Caco-2 (cell line): ENCODE measurements at regions not wholly inside any gene's neighbourhood (a gene's known extent, or its start where the extent isn't known, plus 50 kb on each side); places are given as distances from the start of the nearest gene placed in this dataset.

Source experiments
- BruUV-seq: library from RNA; stranded (reverse); fragments of 400-500 nt; replicated peaks from 2 replicates; lab custom pipeline; 2021; lab: Mats Ljungman, UMichigan
- CTCF ChIA-PET: fragments of 300-600 bp; sonication (Branson Sonifier 250); formaldehyde crosslinking; loops from one replicate; lab custom pipeline; 2022; ENCODE audit warnings: antibody characterized with exemption; lab: Charles Lee
- POLR2A ChIA-PET: fragments of 300-600 bp; sonication (Branson Sonifier 250); formaldehyde crosslinking; loops from one replicate; lab custom pipeline; 2022; ENCODE audit warnings: antibody characterized with exemption; lab: Charles Lee
- DNase-seq, 2 experiments: peaks; one replicate each; pipeline versions ENCODE4 v3.0.0 to v3.0.0-alpha.2; 2020 to 2022
- H3K27me3 ChIP-seq: replicated peaks from 2 replicates; pipeline ENCODE4 v1.6.0; 2011; ENCODE audit warnings: low read length; ENCODE audit not compliant: control insufficient read depth, insufficient read depth
- H3K36me3 ChIP-seq: 2 replicates; pipeline ENCODE4 v1.5.1; 2011; ENCODE audit warnings: low read length; ENCODE audit not compliant: control insufficient read depth, insufficient read depth
- H3K4me1 ChIP-seq: fragments of 250-450 bp; sonication (Bioruptor Pico); 2 replicates; pipeline ENCODE4 v1.5.1; 2020; ENCODE audit warnings: mild to moderate bottlenecking
- H3K4me3 ChIP-seq: 2 replicates; pipeline ENCODE4 v1.5.1; 2011; ENCODE audit warnings: low read depth, mild to moderate bottlenecking, control low read depth, low read length
- H3K9me3 ChIP-seq: fragments of 250-450 bp; sonication (Bioruptor Pico); 2 replicates; pipeline ENCODE4 v1.5.1; 2020; ENCODE audit warnings: mild to moderate bottlenecking, moderate library complexity
- H3K27ac Mint-ChIP-seq: one replicate; pipeline ENCODE4 v1.8.0; 2022; ENCODE audit warnings: mixed read lengths; ENCODE audit not compliant: unreplicated experiment
- H3K27me3 Mint-ChIP-seq: one replicate; pipeline ENCODE4 v1.8.0; 2022; ENCODE audit warnings: mixed read lengths; ENCODE audit not compliant: insufficient read depth, unreplicated experiment
- H3K36me3 Mint-ChIP-seq: one replicate; pipeline ENCODE4 v1.8.0; 2022; ENCODE audit warnings: mild to moderate bottlenecking, mixed read lengths; ENCODE audit not compliant: insufficient read depth, unreplicated experiment
- H3K4me1 Mint-ChIP-seq: one replicate; pipeline ENCODE4 v1.8.0; 2022; ENCODE audit warnings: low read depth, mixed read lengths; ENCODE audit not compliant: unreplicated experiment
- H3K4me3 Mint-ChIP-seq: one replicate; pipeline ENCODE4 v1.8.0; 2022; ENCODE audit warnings: mild to moderate bottlenecking, moderate library complexity, mixed read lengths; ENCODE audit not compliant: unreplicated experiment
- H3K9me3 Mint-ChIP-seq: one replicate; pipeline ENCODE4 v1.8.0; 2022; ENCODE audit warnings: mixed read lengths; ENCODE audit not compliant: unreplicated experiment
- CTCF ChIP-seq, 2 experiments: fragments of 200-600 bp in 1 of 2; IDR thresholded peaks; 1 replicate in 1 of 2; 2 replicates in 1 of 2; pipeline versions ENCODE4 v1.5.1 to v1.8.0; 2011 to 2022; ENCODE audit warnings: antibody characterized with exemption in 1 of 2, control low read depth in 1 of 2, inconsistent platforms in 1 of 2, low read depth in 1 of 2, low read length in 1 of 2, mild to moderate bottlenecking in 1 of 2, moderate library complexity in 1 of 2; ENCODE audit not compliant: insufficient read depth in 1 of 2, severe bottlenecking in 1 of 2, unreplicated experiment in 1 of 2
- intact Hi-C: fragments of 100-400 bp; cut with micrococcal nuclease; formaldehyde crosslinking; loops from one replicate; pipeline ENCODE4 v1.10.0; 2022; ENCODE audit not compliant: unreplicated experiment

- peaks cover 36% of the 10 kb centered on the region for H3K4me1 Mint-ChIP-seq
- Histone ChIP-seq H3K4me1 (peaks cover 43% of the 10 kb centered on the region), H3K36me3 (no peaks in the 10 kb centered on the region), H3K27me3 (no peaks in the 10 kb centered on the region), H3K9me3 (no peaks in the 10 kb centered on the region), H3K4me3 (no peak overlapping the region)
- H3K27ac Mint-ChIP-seq = peak overlapping the region; percentile 7
- no peak for DNase-seq
- no TSS peak for BruUV-seq
- no peak overlapping the region for H3K4me3 Mint-ChIP-seq
- intact Hi-C loops = loop anchor here (10.0 kb wide), 1 partner anchor 239 kb away; the partner anchor contains the start of gene INPP4B
- peaks cover under 1% of the 10 kb centered on the region for H3K36me3 Mint-ChIP-seq
- ChIA-PET CTCF (interaction anchor here (3.0 kb wide), 1 partner anchor 98 kb away, joined by 35 read pairs; no protein-coding TSS in a partner anchor), POLR2A (no interaction called here)
- TF ChIP-seq CTCF (IDR thresholded peaks at IDR 0.05; ENCODE audit: insufficient read depth in 1 of 2, low read depth in 1 of 2, low read length in 1 of 2, severe bottlenecking in 1 of 2, unreplicated experiment in 1 of 2) = no peak
- H3K9me3 Mint-ChIP-seq = no peaks in the 10 kb centered on the region
- no peaks in the 10 kb centered on the region for H3K27me3 Mint-ChIP-seq
Observed at GRCh38 chr4:143083756-143084472, 100.8 kb upstream of the USP38 start.

GRCh38 chr4:143084566-143084965, 100.2 kb upstream of the USP38 start:
- no peak overlapping the region for H3K4me3 ChIP-seq
- Mint-ChIP-seq H3K9me3 (peaks cover 4% of the 10 kb centered on the region), H3K4me1 (peaks cover 42% of the 10 kb centered on the region), H3K27me3 (no peaks in the 10 kb centered on the region), H3K27ac (peak overlapping the region; percentile 7), H3K36me3 (peaks cover 7% of the 10 kb centered on the region), H3K4me3 (no peak overlapping the region)
- ChIA-PET CTCF (interaction anchor here (3.0 kb wide), 1 partner anchor 99 kb away, joined by 35 read pairs; no protein-coding TSS in a partner anchor), POLR2A (no interaction called here)
- H3K27me3 ChIP-seq = no peaks in the 10 kb centered on the region
- peaks cover under 1% of the 10 kb centered on the region; the same call in 1 of the 2 replicates for H3K9me3 ChIP-seq
- no peaks in the 10 kb centered on the region for H3K36me3 ChIP-seq
- H3K4me1 ChIP-seq = peaks cover 50% of the 10 kb centered on the region
- BruUV-seq = no TSS peak
- no peak for TF ChIP-seq CTCF (IDR thresholded peaks at IDR 0.05; ENCODE audit: insufficient read depth in 1 of 2, low read depth in 1 of 2, low read length in 1 of 2, severe bottlenecking in 1 of 2, unreplicated experiment in 1 of 2)
- intact Hi-C loops = loop anchor here (10.0 kb wide), 1 partner anchor 240 kb away; the partner anchor contains the start of gene INPP4B
- DNase-seq = no peak

- peaks cover 46% of the 10 kb centered on the region for H3K4me1 Mint-ChIP-seq
- H3K36me3 Mint-ChIP-seq = peaks cover 10% of the 10 kb centered on the region
- H3K9me3 ChIP-seq = peaks cover 7% of the 10 kb centered on the region
- CTCF ChIA-PET = interaction anchor here (0.7 to 3.0 kb wide), 2 partner anchors 93 to 100 kb away, joined by 3 to 35 read pairs; no protein-coding TSS in a partner anchor
- peaks cover 56% of the 10 kb centered on the region for H3K4me1 ChIP-seq
- H3K36me3 ChIP-seq = no peaks in the 10 kb centered on the region
- no peak overlapping the region for H3K27ac Mint-ChIP-seq
- peaks cover 11% of the 10 kb centered on the region for H3K9me3 Mint-ChIP-seq
- peak; percentile 34 to 57 for TF ChIP-seq CTCF (IDR thresholded peaks at IDR 0.05; ENCODE audit: insufficient read depth in 1 of 2, low read depth in 1 of 2, low read length in 1 of 2, severe bottlenecking in 1 of 2, unreplicated experiment in 1 of 2)
- intact Hi-C loops = loop anchor here (1.0 to 10.0 kb wide), 4 partner anchors 100 to 397 kb away; partner anchors contain the start of gene INPP4B
- no peak for DNase-seq
- no TSS peak for BruUV-seq
- no peak overlapping the region for H3K4me3 ChIP-seq
- no peaks in the 10 kb centered on the region for H3K27me3 ChIP-seq
- H3K27me3 Mint-ChIP-seq = no peaks in the 10 kb centered on the region
- POLR2A ChIA-PET = no interaction called here
- no peak overlapping the region for H3K4me3 Mint-ChIP-seq
Observed at GRCh38 chr4:143085224-143085623, 99.5 kb upstream of the USP38 start.
